HCT116 (cell line): ENCODE measurements at regions not wholly inside any gene's neighbourhood (a gene's known extent, or its start where the extent isn't known, plus 50 kb on each side); places are given as distances from the start of the nearest gene placed in this dataset.

Experiments
- ATAC-seq: fragments of 200-7000 bp; cut with Tn5 transposase; 2 replicates; pipeline ENCODE4 v1.9.1; 2020; ENCODE audit warnings: mild to moderate bottlenecking, moderate library complexity
- BruUV-seq: library from RNA; stranded (reverse); fragments of 400-500 nt; replicated peaks from 2 replicates; lab custom pipeline; 2021; lab: Mats Ljungman, UMichigan
- CTCF ChIA-PET: fragments of 300-600 bp; sonication (Branson Sonifier 250); formaldehyde crosslinking; loops from one replicate; lab custom pipeline; 2021; ENCODE audit warnings: antibody characterized with exemption; lab: Charles Lee
- POLR2A ChIA-PET: fragments of 300-600, 350-600 bp; sonication (Branson Sonifier 250); formaldehyde crosslinking; loops from one replicate; lab custom pipeline; 2021; ENCODE audit warnings: antibody characterized with exemption; lab: Charles Lee
- RAD21 ChIA-PET, 2 experiments: fragments of 300-600 bp; sonication (Branson Sonifier 250); formaldehyde crosslinking; loops; one replicate each; lab custom pipeline; 2023; ENCODE audit warnings: low total read pairs in 2 of 2; ENCODE audit not compliant: uncharacterized antibody in 2 of 2, unreplicated experiment in 2 of 2, low non-redundant PET in 1 of 2; lab: Charles Lee
- DNase-seq: peaks from one replicate; pipeline ENCODE4 v3.0.0-alpha.2; 2010; ENCODE audit warnings: low read depth, low spot score
- H2AFZ ChIP-seq: fragments of 200-600 bp; shearing (Covaris generic), sonication (generic); 2 replicates; pipeline ENCODE4 v1.6.1; 2017; ENCODE audit warnings: low read depth, mixed run types, mixed read lengths, antibody characterized with exemption, low read length; ENCODE audit not compliant: poor library complexity, severe bottlenecking
- H3K27ac ChIP-seq: 2 replicates; pipeline ENCODE4 v1.5.1; 2012; ENCODE audit warnings: low read depth, low read length
- H3K27me3 ChIP-seq: fragments of 200-600 bp; sonication (generic); 2 replicates; pipeline ENCODE4 v1.6.1; 2016; ENCODE audit warnings: mixed run types, low read length, mixed read lengths; ENCODE audit not compliant: insufficient read depth
- H3K36me3 ChIP-seq, 2 experiments: fragments of 200-500 bp in 1 of 2; fragments of 200-600 bp in 1 of 2; sonication (Bioruptor generic) in 1 of 2; sonication (generic) in 1 of 2; 2 replicates each; pipeline versions ENCODE4 v1.5.1 to v1.6.1; 2014 to 2016; ENCODE audit warnings: low read length in 2 of 2, inconsistent platforms in 1 of 2, mixed read lengths in 1 of 2, mixed run types in 1 of 2; ENCODE audit not compliant: insufficient read depth in 2 of 2, control insufficient read depth in 1 of 2
- H3K4me1 ChIP-seq, 2 experiments: fragments of 200-600 bp in 1 of 2; sonication (generic) in 1 of 2; 2 replicates each; pipeline versions ENCODE4 v1.5.1 to v1.6.1; 2012 to 2017; ENCODE audit warnings: low read length in 2 of 2, inconsistent platforms in 1 of 2, mild to moderate bottlenecking in 1 of 2, mixed read lengths in 1 of 2, mixed run types in 1 of 2, moderate library complexity in 1 of 2; ENCODE audit not compliant: insufficient read depth in 2 of 2, control insufficient read depth in 1 of 2
- H3K4me2 ChIP-seq: fragments of 200-600 bp; sonication (generic); 2 replicates; pipeline ENCODE4 v1.6.1; 2017; ENCODE audit warnings: mixed run types, low read length, mixed read lengths
- H3K4me3 ChIP-seq, 2 experiments: fragments of 200-600 bp in 1 of 2; sonication (generic) in 1 of 2; replicated peaks in 1 of 2; 2 replicates each; pipeline ENCODE4 v1.5.1; 2011 to 2016; ENCODE audit warnings: low read length in 2 of 2, control low read depth in 1 of 2, low read depth in 1 of 2, mild to moderate bottlenecking in 1 of 2, mixed read lengths in 1 of 2, mixed run types in 1 of 2
- H3K79me2 ChIP-seq: fragments of 200-600 bp; sonication (generic); 2 replicates; pipeline ENCODE4 v1.6.1; 2017; ENCODE audit warnings: mild to moderate bottlenecking, mixed run types, low read length, moderate library complexity, mixed read lengths; ENCODE audit not compliant: insufficient read depth
- H3K9ac ChIP-seq: fragments of 200-600 bp; sonication (generic); 2 replicates; pipeline ENCODE4 v1.6.1; 2016; ENCODE audit warnings: low read length, mixed read lengths
- H3K9me2 ChIP-seq: fragments of 200-600 bp; sonication (generic), shearing (Covaris generic); 2 replicates; pipeline ENCODE4 v1.6.1; 2017; ENCODE audit warnings: mixed run types, mild to moderate bottlenecking, moderate library complexity; ENCODE audit not compliant: insufficient read depth
- H3K9me3 ChIP-seq, 2 experiments: fragments of 200-500 bp in 1 of 2; fragments of 200-600 bp in 1 of 2; sonication (Bioruptor generic) in 1 of 2; sonication (generic) in 1 of 2; 2 replicates each; pipeline ENCODE4 v1.6.1; 2014 to 2017; ENCODE audit warnings: low read length in 2 of 2, mixed read lengths in 2 of 2, inconsistent platforms in 1 of 2, low read depth in 1 of 2, mild to moderate bottlenecking in 1 of 2, mixed run types in 1 of 2, moderate library complexity in 1 of 2; ENCODE audit not compliant: control insufficient read depth in 1 of 2, insufficient read depth in 1 of 2
- H4K20me1 ChIP-seq: fragments of 200-600 bp; sonication (generic), shearing (Covaris generic); 2 replicates; pipeline ENCODE4 v1.6.1; 2017; ENCODE audit warnings: mixed run types, mild to moderate bottlenecking, moderate library complexity; ENCODE audit not compliant: insufficient read depth
- CBX3 ChIP-seq: IDR thresholded peaks from 2 replicates; pipeline ENCODE4 v1.6.1; 2012; ENCODE audit warnings: low read depth
- EGR1 ChIP-seq: IDR thresholded peaks from 2 replicates; pipeline ENCODE4 v1.6.1; 2012; ENCODE audit warnings: low read depth
- EZH2 ChIP-seq: fragments of 200-600 bp; sonication (generic); IDR thresholded peaks from 2 replicates; pipeline ENCODE4 v1.6.1; 2017; ENCODE audit warnings: antibody characterized with exemption, mixed run types
- EZH2phosphoT487 ChIP-seq: fragments of 200-600 bp; IDR thresholded peaks from 2 replicates; pipeline ENCODE4 v1.6.1; 2018; ENCODE audit warnings: antibody characterized with exemption, borderline replicate concordance
- FOSL1 ChIP-seq: IDR thresholded peaks from 2 replicates; pipeline ENCODE4 v1.6.1; 2012; ENCODE audit warnings: low read depth
- JUND ChIP-seq: IDR thresholded peaks from 2 replicates; pipeline ENCODE4 v1.6.1; 2012
- POLR2A ChIP-seq: IDR thresholded peaks from 2 replicates; pipeline ENCODE4 v1.7.0; 2011; ENCODE audit warnings: borderline replicate concordance; ENCODE audit not compliant: insufficient read depth, insufficient read length; ENCODE audit errors: extremely low read depth
- POLR2AphosphoS5 ChIP-seq: IDR thresholded peaks from 2 replicates; pipeline ENCODE4 v1.6.1; 2011; ENCODE audit warnings: mild to moderate bottlenecking, low read depth, low read length, moderate library complexity
- RAD21 ChIP-seq: IDR thresholded peaks from 2 replicates; pipeline ENCODE4 v1.6.1; 2012; ENCODE audit warnings: low read depth, mild to moderate bottlenecking
- SRF ChIP-seq: IDR thresholded peaks from 2 replicates; pipeline ENCODE4 v1.6.1; 2012; ENCODE audit warnings: low read depth
- TCF7L2 ChIP-seq: IDR thresholded peaks from 2 replicates; pipeline ENCODE4 v1.7.0; 2011; ENCODE audit warnings: borderline replicate concordance, inconsistent platforms; ENCODE audit not compliant: insufficient read depth, insufficient read length; ENCODE audit errors: extremely low read depth
- YY1 ChIP-seq: IDR thresholded peaks from 2 replicates; pipeline ENCODE4 v1.6.1; 2011; ENCODE audit warnings: low read length, low read depth, moderate library complexity, mild to moderate bottlenecking; ENCODE audit not compliant: insufficient replicate concordance; ENCODE audit errors: extremely low read depth
- ZFX ChIP-seq: fragments of 450-650 bp; IDR thresholded peaks from 2 replicates; pipeline ENCODE4 v1.6.1; 2017
- intact Hi-C: fragments of 100-400 bp; cut with micrococcal nuclease; formaldehyde crosslinking; loops from 2 replicates; pipeline ENCODE4 v1.10.0; 2022
- TF ChIP-seq, protein P1 (sequence below): IDR thresholded peaks from 2 replicates; pipeline ENCODE4 v1.6.1; 2012; ENCODE audit warnings: low read depth
- TF ChIP-seq, protein P2 (sequence below): IDR thresholded peaks from 2 replicates; pipeline ENCODE4 v1.6.1; 2012
- TF ChIP-seq, protein P3 (sequence below): IDR thresholded peaks from 2 replicates; pipeline ENCODE4 v1.6.1; 2012

DNA sequence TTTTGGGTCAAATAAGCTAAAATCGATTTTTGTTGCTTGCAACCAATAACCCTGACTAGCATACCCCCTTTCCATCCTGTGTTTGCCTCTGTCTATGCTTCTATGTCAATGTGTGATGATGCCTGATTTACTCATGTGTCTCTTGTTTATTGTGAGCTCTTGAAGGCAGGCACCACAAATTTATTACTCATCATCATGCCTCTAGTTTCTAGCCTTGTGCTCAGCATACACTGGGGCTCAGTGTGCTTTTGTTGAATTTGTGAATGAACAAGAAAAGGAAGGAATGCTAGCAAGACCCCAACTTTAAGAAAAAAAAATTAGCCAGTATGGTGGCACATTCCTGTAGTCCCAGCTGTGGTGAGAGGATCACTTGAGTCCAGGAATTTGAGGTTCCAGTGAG lies 119.1 kb upstream of the GPR139 start:
- ATAC-seq = no peak
- CTCF ChIA-PET = no interaction called here

DNA sequence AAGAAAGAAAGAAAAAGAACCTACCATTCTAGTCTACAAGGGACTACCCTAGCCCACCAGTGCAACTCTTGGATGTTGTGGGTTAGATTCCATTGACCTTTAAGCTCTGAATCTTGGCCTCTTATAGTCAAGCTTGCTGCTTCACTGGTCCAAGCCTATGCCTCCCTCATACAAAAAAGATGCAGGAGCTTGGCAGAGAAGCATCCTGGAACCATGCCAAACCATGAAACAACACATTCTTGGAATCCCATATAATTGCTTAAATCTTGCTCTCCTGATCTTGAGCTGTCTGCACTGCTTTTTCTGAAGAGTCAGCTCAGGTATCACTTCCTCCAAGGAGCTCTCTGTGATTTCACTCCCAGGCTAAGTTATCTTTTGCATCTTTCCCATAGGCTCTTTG lies 117.9 kb upstream of the GPR139 start:
- ChIA-PET CTCF (no interaction called here), RAD21 (no interaction called here), POLR2A (no interaction called here)
- Histone ChIP-seq H3K4me3 (no peak overlapping the region), H2AFZ (no peak overlapping the region), H3K9ac (no peak overlapping the region), H3K27ac (no peak overlapping the region), H3K79me2 (no peaks in the 10 kb centered on the region), H3K4me1 (no peaks in the 10 kb centered on the region), H3K9me3 (no peaks in the 10 kb centered on the region), H3K9me2 (no peaks in the 10 kb centered on the region), H3K27me3 (peaks cover 35% of the 10 kb centered on the region), H4K20me1 (no peaks in the 10 kb centered on the region), H3K4me2 (no peak overlapping the region), H3K36me3 (no peaks in the 10 kb centered on the region)
- DNase-seq = no peak
- ATAC-seq = no peak
- intact Hi-C loops = no loop called here
- TF ChIP-seq CBX3 = no peak
- no peak for TF ChIP-seq JUND
- TF ChIP-seq, protein P1, sequence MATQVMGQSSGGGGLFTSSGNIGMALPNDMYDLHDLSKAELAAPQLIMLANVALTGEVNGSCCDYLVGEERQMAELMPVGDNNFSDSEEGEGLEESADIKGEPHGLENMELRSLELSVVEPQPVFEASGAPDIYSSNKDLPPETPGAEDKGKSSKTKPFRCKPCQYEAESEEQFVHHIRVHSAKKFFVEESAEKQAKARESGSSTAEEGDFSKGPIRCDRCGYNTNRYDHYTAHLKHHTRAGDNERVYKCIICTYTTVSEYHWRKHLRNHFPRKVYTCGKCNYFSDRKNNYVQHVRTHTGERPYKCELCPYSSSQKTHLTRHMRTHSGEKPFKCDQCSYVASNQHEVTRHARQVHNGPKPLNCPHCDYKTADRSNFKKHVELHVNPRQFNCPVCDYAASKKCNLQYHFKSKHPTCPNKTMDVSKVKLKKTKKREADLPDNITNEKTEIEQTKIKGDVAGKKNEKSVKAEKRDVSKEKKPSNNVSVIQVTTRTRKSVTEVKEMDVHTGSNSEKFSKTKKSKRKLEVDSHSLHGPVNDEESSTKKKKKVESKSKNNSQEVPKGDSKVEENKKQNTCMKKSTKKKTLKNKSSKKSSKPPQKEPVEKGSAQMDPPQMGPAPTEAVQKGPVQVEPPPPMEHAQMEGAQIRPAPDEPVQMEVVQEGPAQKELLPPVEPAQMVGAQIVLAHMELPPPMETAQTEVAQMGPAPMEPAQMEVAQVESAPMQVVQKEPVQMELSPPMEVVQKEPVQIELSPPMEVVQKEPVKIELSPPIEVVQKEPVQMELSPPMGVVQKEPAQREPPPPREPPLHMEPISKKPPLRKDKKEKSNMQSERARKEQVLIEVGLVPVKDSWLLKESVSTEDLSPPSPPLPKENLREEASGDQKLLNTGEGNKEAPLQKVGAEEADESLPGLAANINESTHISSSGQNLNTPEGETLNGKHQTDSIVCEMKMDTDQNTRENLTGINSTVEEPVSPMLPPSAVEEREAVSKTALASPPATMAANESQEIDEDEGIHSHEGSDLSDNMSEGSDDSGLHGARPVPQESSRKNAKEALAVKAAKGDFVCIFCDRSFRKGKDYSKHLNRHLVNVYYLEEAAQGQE = no peak
- no peak for TF ChIP-seq RAD21
- no peak for TF ChIP-seq SRF
- no peak for TF ChIP-seq FOSL1
- no peak for TF ChIP-seq POLR2AphosphoS5
- no peak for TF ChIP-seq ZFX
- no TSS peak for BruUV-seq

More for the DNA sequence above, 119.1 kb upstream of the GPR139 start:
- TF ChIP-seq, protein P2, sequence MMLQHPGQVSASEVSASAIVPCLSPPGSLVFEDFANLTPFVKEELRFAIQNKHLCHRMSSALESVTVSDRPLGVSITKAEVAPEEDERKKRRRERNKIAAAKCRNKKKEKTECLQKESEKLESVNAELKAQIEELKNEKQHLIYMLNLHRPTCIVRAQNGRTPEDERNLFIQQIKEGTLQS = no peak
- TF ChIP-seq CBX3 (no peak), SRF (no peak), JUND (no peak), EGR1 (no peak), YY1 (no peak), TCF7L2 (no peak), RAD21 (no peak), FOSL1 (no peak), ZFX (no peak), EZH2 (no peak), POLR2A (no peak), EZH2phosphoT487 (no peak)
- TF ChIP-seq, protein P3, sequence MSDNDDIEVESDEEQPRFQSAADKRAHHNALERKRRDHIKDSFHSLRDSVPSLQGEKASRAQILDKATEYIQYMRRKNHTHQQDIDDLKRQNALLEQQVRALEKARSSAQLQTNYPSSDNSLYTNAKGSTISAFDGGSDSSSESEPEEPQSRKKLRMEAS = no peak
- RAD21 ChIA-PET = no interaction called here
- H3K4me1 ChIP-seq = no peaks in the 10 kb centered on the region
- H3K4me3 ChIP-seq = no peak overlapping the region
- no TSS peak for BruUV-seq
- POLR2A ChIA-PET = no interaction called here
- H3K4me2 ChIP-seq = no peak overlapping the region
- peaks cover 32% of the 10 kb centered on the region for H3K27me3 ChIP-seq
- no peak for DNase-seq
- intact Hi-C loops = no loop called here
- H3K9me3 ChIP-seq = no peaks in the 10 kb centered on the region
- no peaks in the 10 kb centered on the region for H3K36me3 ChIP-seq
- H3K9me2 ChIP-seq = no peaks in the 10 kb centered on the region
- no peak overlapping the region for H2AFZ ChIP-seq
- H3K27ac ChIP-seq = no peak overlapping the region
- no peaks in the 10 kb centered on the region for H3K79me2 ChIP-seq
- no peaks in the 10 kb centered on the region for H4K20me1 ChIP-seq
- no peak overlapping the region for H3K9ac ChIP-seq
